Adrenal gland (tissue), 9 donors: ENCODE measurements at regions not wholly inside any gene's neighbourhood (a gene's known extent, or its start where the extent isn't known, plus 50 kb on each side); places are given as distances from the start of the nearest gene placed in this dataset.

Source experiments
- DNase-seq, 7 donors: peaks; one replicate each; pipeline ENCODE4 v3.0.0-alpha.2; 2019 to 2020
- H3K27ac ChIP-seq, 5 donors: fragments of 200-600 bp; sonication (generic) in 4 of 5; 1 replicate in 3 of 5; 2 replicates in 2 of 5; pipeline versions ENCODE4 v1.5.1 to v1.8.0; 2016 to 2020; ENCODE audit warnings: mild to moderate bottlenecking in 1 of 5
- H3K27me3 ChIP-seq: fragments of 200-600 bp; 2 replicates; pipeline ENCODE4 v1.8.0; 2021
- H3K36me3 ChIP-seq, 2 donors: fragments of 200-600 bp; replicated peaks in 1 of 2; 1 replicate in 1 of 2; 2 replicates in 1 of 2; pipeline versions ENCODE4 v1.5.1 to v1.8.0; 2018 to 2022
- H3K4me1 ChIP-seq, 2 donors: fragments of 200-600 bp; replicated peaks in 1 of 2; 1 replicate in 1 of 2; 2 replicates in 1 of 2; pipeline versions ENCODE4 v1.5.1 to v1.8.0; 2018 to 2021
- H3K4me3 ChIP-seq, 4 donors: fragments of 200-600 bp; sonication (generic) in 3 of 4; one replicate each; pipeline ENCODE4 v1.5.1; 2016 to 2018
- H3K9me3 ChIP-seq, 3 donors: fragments of 200-600 bp; sonication (generic) in 1 of 3; replicated peaks in 1 of 3; 1 replicate in 2 of 3; 2 replicates in 1 of 3; pipeline versions ENCODE4 v1.5.1 to v1.8.0; 2016 to 2021
- CTCF ChIP-seq, 6 experiments: fragments of 450-650 bp in 4 of 6; fragments of 200-600 bp in 2 of 6; sonication (generic) in 1 of 6; IDR thresholded peaks; 1 replicate in 5 of 6; 2 replicates in 1 of 6; pipeline versions ENCODE4 v1.5.1 to v1.8.0; 2016 to 2021; ENCODE audit warnings: antibody characterized with exemption in 6 of 6, mild to moderate bottlenecking in 2 of 6, moderate library complexity in 1 of 6
- POLR2A ChIP-seq, 2 donors: fragments of 450-650 bp; IDR thresholded peaks; one replicate each; pipeline ENCODE4 v1.6.1; 2017; ENCODE audit warnings: antibody characterized with exemption in 2 of 2, mild to moderate bottlenecking in 2 of 2, moderate library complexity in 1 of 2
- WGBS, 4 donors: extraction: QIAGEN DNeasy Blood & Tissue Kit in 2 of 4; methylation state at CpG; one replicate each; pipeline versions ENCODE4 v1.1.5 to v1.1.7; 2013 to 2017; 5-methylcytosine and 5-hydroxymethylcytosine counted together
- intact Hi-C, 2 donors: fragments of 100-400 bp; cut with DNase I; formaldehyde crosslinking; loops; one replicate each; pipeline versions ENCODE4 v1.14.1 to v1.15.0; 2022 to 2023
- donor health status: healthy with polysubstance abuse.
- donor health status: Bipolar disorder and iron deficiency.
- donor health status: DM: yes; HTN: yes; CAD: no.
- donor health status: DM: no; HTN: no; CAD: no.
- donor health status: DM: no; HTN: no; CAD: no.

- peaks cover 0 to 8% of the 10 kb centered on the region in 2 donors for H3K4me1 ChIP-seq
- H3K4me3 ChIP-seq, result no peak overlapping the region
- TF ChIP-seq CTCF (IDR thresholded peaks at IDR 0.05), result no peak
- TF ChIP-seq POLR2A (IDR thresholded peaks at IDR 0.05), result no peak
- H3K9me3 ChIP-seq, result no peaks in the 10 kb centered on the region
- intact Hi-C loops, result no loop called here
- no peaks in the 10 kb centered on the region for H3K36me3 ChIP-seq
- no peak for DNase-seq
- no peaks in the 10 kb centered on the region for H3K27me3 ChIP-seq
- H3K27ac ChIP-seq, result no peak overlapping the region
Observed at GRCh38 chr2:74739129-74739528, 85.1 kb downstream of the SEMA4F start.

GRCh38 chr2:74739733-74740241 lies 85.7 kb downstream of the SEMA4F start:
- intact Hi-C loops, result no loop called here
- Histone ChIP-seq H3K4me1 (peaks cover 0 to 8% of the 10 kb centered on the region in 2 donors), H3K9me3 (no peaks in the 10 kb centered on the region), H3K27ac (no peak overlapping the region), H3K36me3 (no peaks in the 10 kb centered on the region), H3K4me3 (no peak overlapping the region), H3K27me3 (no peaks in the 10 kb centered on the region)
- 73 to 87% (median 79%) methylated on average over 4 of the region's 4 CpGs for WGBS, 4 donors
- DNase-seq, result no peak
- TF ChIP-seq CTCF (IDR thresholded peaks at IDR 0.05), result no peak
- TF ChIP-seq POLR2A (IDR thresholded peaks at IDR 0.05), result no peak

- Histone ChIP-seq H3K4me1 (peaks cover 0 to 8% of the 10 kb centered on the region in 2 donors), H3K4me3 (no peak overlapping the region), H3K27ac (no peak overlapping the region), H3K27me3 (no peaks in the 10 kb centered on the region), H3K36me3 (no peaks in the 10 kb centered on the region), H3K9me3 (no peaks in the 10 kb centered on the region)
- intact Hi-C loops, result no loop called here
- DNase-seq, result no peak
- TF ChIP-seq POLR2A (IDR thresholded peaks at IDR 0.05) (no peak), CTCF (IDR thresholded peaks at IDR 0.05) (no peak)
- 28 to 45% (median 41%) methylated on average over 3 of the region's 3 CpGs for WGBS, 4 donors
Observed at GRCh38 chr2:74740395-74740740, 86.3 kb downstream of the SEMA4F start.

- Histone ChIP-seq H3K36me3 (no peaks in the 10 kb centered on the region), H3K27ac (no peak overlapping the region), H3K27me3 (no peaks in the 10 kb centered on the region), H3K4me1 (peaks cover 0 to 8% of the 10 kb centered on the region in 2 donors), H3K9me3 (no peaks in the 10 kb centered on the region), H3K4me3 (no peak overlapping the region)
- peak; percentile 65 to 89 (median 80) for DNase-seq
- 30 to 38% (median 33%) methylated on average over 10 to 13 of the region's 13 CpGs for WGBS, 4 donors
- intact Hi-C loops, result no loop called here
- TF ChIP-seq CTCF (IDR thresholded peaks at IDR 0.05), result no peak
Observed at GRCh38 chr2:74740741-74741431, 86.8 kb downstream of the SEMA4F start.
